Natural killer cell treated with Interleukin-12 subunit alpha and Interleukin-12 subunit beta and Interleukin-15 and Interleukin-18, amount 100 ng/mL, for 72 hours (primary cell): ENCODE measurements at regions not wholly inside any gene's neighbourhood (a gene's known extent, or its start where the extent isn't known, plus 50 kb on each side); places are given as distances from the start of the nearest gene placed in this dataset.
"Not testable (repeated sequence)": the region's sequence is repeated elsewhere in the genome, so short reads cannot be mapped to it uniquely, and the experiment has no call there.

Experiments
- ATAC-seq, 2 donors: fragments of 150-1000 bp; cut with Tn5 transposase in 1 of 2; sonication (Bioruptor Pico), chemical (Tn5 transposase) in 1 of 2; 2 replicates each; pipeline ENCODE4 v1.10.0; 2021
- DNase-seq: peaks from one replicate; pipeline ENCODE4 v3.0.0; 2022; ENCODE audit warnings: low spot score
- H3K27ac Mint-ChIP-seq, 2 donors: 1 replicate in 1 of 2; 2 replicates in 1 of 2; pipeline ENCODE4 v1.8.0; 2022; ENCODE audit warnings: mixed read lengths in 2 of 2, mild to moderate bottlenecking in 1 of 2, moderate library complexity in 1 of 2
- H3K27me3 Mint-ChIP-seq, 2 donors: 1 replicate in 1 of 2; 2 replicates in 1 of 2; pipeline ENCODE4 v1.8.0; 2022; ENCODE audit warnings: mixed read lengths in 2 of 2
- H3K36me3 Mint-ChIP-seq: one replicate; pipeline ENCODE4 v1.8.0; 2022; ENCODE audit warnings: mixed read lengths
- H3K4me1 Mint-ChIP-seq, 2 donors: 1 replicate in 1 of 2; 2 replicates in 1 of 2; pipeline ENCODE4 v1.8.0; 2022; ENCODE audit warnings: low read depth in 2 of 2, mixed read lengths in 2 of 2, mild to moderate bottlenecking in 1 of 2
- H3K4me3 Mint-ChIP-seq: one replicate; pipeline ENCODE4 v1.8.0; 2022; ENCODE audit warnings: mixed read lengths
- H3K9me3 Mint-ChIP-seq: 2 replicates; pipeline ENCODE4 v1.8.0; 2022; ENCODE audit warnings: mixed read lengths

DNA sequence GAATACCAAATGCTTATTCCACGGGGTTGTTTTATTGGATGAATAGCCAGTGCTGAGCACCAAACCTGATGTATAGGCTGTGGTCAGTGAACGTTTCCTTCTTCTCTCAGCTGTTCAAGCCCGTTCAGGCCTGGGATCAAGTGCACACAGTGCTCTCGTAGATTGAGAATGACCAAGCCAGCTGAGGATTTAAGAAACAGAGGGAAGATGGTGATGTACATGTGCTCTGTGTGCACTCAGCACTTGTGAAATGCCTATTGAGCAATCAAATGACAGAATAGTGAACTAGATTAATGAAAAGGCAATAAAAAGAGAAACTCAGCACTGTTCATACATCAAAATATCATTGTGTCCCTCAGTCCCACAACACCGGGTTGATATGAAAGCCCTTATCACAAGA is 302.5 kb downstream of the BMPER start:
- H3K4me1 Mint-ChIP-seq = no peaks in the 10 kb centered on the region
- ATAC-seq (no peak), DNase-seq (no peak)
- no peak overlapping the region for H3K27ac Mint-ChIP-seq
- H3K27me3 Mint-ChIP-seq = no peaks in the 10 kb centered on the region
- H3K4me3 Mint-ChIP-seq = no peak overlapping the region
- H3K36me3 Mint-ChIP-seq = no peaks in the 10 kb centered on the region
- H3K9me3 Mint-ChIP-seq = peaks cover 3% of the 10 kb centered on the region

DNA sequence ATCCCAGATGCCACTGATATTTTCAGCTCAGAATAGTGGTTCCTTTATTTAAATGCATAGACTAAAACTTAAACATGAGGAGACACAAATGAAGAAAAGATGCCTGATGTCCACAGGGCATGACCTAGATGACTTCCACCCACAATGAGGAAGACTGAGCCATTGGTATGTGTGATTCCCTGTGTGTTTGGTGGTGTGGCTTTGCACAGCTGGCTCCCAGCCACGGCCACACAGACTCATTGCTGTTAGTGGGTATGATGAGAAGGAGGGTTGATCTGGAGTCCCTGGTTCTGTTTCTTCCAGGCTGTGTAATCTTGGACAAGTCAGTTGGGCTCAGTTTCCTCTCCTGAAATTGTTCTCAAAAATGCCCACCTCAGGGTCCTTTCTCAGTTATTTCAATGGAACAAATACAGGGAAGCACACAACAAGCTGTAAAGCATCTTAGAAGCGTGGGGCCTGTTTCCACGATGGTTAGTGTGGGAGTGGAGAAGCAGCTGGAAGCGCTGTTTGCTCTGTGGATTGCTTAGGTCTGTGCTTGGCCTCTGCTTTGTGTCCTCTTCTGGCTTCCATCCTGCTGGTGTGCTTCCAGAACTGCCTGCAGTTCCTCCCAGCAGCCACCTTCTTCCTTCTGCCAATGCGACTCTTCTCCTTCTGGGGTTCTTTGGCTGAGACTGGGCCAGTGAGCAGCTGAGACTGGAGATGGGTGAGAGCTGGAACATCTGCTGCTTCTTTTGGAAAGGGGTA is 303.7 kb downstream of the BMPER start:
- Mint-ChIP-seq H3K27ac (no peak overlapping the region), H3K27me3 (no peaks in the 10 kb centered on the region), H3K36me3 (no peaks in the 10 kb centered on the region), H3K4me3 (no peak overlapping the region), H3K9me3 (peaks cover 3% of the 10 kb centered on the region), H3K4me1 (no peaks in the 10 kb centered on the region)
- DNase-seq (no peak), ATAC-seq (no peak)

DNA sequence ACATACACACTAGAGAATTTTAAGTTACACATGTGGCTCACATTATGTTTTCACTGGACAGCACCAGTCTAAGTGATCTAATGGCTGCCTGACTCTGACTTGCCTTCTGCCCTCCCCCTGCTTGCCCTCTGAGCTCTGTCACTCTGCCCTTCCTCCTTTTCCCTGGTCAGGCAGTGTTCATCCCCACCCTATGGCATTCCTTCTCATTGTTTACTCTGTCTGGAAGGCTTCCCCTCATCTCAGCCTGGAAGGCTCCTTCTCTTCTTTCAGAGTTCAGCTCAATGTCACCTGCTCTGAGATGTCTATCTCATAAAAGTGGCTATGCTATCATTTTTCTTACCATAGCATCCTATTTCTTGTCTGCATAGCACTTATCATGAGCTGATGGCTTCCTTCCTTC is 305.7 kb downstream of the BMPER start:
- H3K27ac Mint-ChIP-seq = no peak overlapping the region
- H3K9me3 Mint-ChIP-seq = peaks cover 3% of the 10 kb centered on the region
- no peaks in the 10 kb centered on the region for H3K36me3 Mint-ChIP-seq
- no peak for ATAC-seq
- H3K4me3 Mint-ChIP-seq = no peak overlapping the region
- DNase-seq = no peak
- no peaks in the 10 kb centered on the region for H3K4me1 Mint-ChIP-seq
- no peaks in the 10 kb centered on the region for H3K27me3 Mint-ChIP-seq

DNA sequence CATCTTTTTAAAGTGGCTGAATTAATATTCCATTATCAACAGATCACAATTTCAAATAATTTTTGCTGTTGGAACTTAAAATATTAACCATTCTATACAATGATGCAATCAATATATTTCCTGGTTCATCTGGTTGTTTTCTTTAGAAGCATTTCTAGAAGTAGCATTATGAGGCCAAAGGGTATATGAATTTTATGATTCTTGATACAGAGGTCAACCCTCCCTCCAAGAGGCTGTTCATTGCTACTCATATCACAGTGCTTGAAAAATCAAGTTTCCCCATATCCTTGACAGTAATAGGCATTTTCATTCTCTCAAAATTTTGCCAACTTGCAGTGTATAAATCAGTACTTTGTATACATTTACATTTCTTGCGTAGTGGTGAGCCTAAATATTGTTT is 312.6 kb downstream of the BMPER start:
- no peaks in the 10 kb centered on the region for H3K27me3 Mint-ChIP-seq
- no peaks in the 10 kb centered on the region for H3K4me1 Mint-ChIP-seq
- no peak overlapping the region for H3K4me3 Mint-ChIP-seq
- H3K9me3 Mint-ChIP-seq = peaks cover 12% of the 10 kb centered on the region
- H3K27ac Mint-ChIP-seq = no peak overlapping the region
- no peaks in the 10 kb centered on the region for H3K36me3 Mint-ChIP-seq
- DNase-seq = no peak
- no peak for ATAC-seq

DNA sequence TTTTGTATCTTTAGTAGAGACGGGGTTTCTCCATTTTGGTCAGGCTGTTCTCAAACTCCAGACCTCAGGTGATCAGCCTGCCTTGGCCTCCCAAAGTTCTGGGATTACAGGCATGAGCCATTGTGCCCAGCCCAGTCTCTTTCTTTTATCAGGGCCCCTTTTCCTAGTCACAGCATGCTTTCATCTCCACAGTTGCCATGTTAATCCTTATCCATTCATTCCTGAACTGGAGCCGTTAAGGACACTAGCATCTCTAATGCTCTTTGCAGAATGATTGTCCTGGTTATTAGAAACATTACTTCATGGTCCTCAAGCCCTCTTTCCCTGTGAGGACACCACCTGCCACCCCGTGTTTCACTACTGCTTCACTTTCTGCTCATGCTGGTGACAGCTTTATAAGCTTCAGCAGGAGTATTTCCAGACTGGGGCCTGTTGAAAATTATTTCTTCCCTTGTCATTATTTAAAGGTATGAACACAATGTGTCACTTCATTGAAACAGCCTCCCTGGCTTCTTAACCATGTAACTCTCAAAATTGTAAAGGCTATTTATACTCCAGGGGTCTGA is 313.9 kb downstream of the BMPER start:
- ATAC-seq (no peak), DNase-seq (no peak)
- Mint-ChIP-seq H3K36me3 (no peaks in the 10 kb centered on the region), H3K4me1 (no peaks in the 10 kb centered on the region), H3K4me3 (no peak overlapping the region), H3K27me3 (no peaks in the 10 kb centered on the region), H3K27ac (no peak overlapping the region), H3K9me3 (peaks cover 12% of the 10 kb centered on the region)

DNA sequence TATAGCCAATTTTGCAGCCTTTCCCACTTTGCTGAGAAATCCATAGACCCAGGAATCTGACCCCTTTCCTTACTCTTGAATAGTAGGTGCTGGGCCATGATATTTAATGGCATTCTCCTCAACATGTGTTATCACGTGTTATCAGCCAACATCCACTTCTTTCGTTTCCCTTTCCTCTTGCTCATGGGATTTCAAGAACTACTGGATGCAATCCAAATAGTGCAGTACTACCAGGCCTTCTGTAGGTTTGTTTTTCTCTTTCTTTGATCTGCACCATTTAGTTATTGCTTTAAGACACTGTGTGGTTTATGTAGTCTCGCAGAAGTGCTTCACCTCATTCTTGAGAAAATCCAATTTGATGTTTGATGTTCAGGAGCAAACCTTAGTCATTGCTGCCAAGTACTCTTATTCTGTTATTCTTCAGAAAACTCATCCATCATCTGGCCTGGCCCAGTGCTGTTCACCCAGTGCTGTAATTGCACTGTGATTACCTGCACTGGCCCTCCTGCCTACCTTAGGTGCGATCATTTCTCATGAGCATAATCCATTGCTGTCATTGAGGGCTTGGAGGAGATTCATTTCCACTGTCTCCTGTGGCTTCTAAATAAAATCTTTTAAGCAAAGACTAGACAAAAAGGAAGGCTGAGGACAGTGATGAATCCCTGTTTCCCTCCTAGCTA is 315.3 kb downstream of the BMPER start:
- H3K9me3 Mint-ChIP-seq = peaks cover 17% of the 10 kb centered on the region
- H3K27me3 Mint-ChIP-seq = no peaks in the 10 kb centered on the region
- H3K27ac Mint-ChIP-seq = no peak overlapping the region
- H3K36me3 Mint-ChIP-seq = no peaks in the 10 kb centered on the region
- H3K4me1 Mint-ChIP-seq = no peaks in the 10 kb centered on the region
- H3K4me3 Mint-ChIP-seq = no peak overlapping the region
- ATAC-seq (no peak), DNase-seq (no peak)

DNA sequence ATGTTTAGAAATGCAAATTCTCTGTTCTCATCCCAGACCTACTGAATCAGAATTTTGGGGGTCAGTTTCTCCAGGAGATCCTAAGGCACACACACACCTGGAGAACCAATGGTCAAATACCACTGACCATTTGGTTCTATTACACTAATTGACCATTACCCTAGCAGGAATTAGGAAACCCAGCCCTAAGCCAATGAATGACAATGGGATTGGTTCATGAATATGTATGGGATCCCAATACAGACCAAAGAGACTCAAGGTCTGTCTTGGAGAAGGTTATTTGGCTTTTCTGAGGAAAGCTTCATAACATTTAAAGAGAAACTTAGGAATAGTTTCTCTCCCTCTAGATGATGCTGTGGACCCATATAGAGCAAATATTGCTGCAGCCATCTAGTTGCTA is 317.0 kb downstream of the BMPER start:
- H3K4me3 Mint-ChIP-seq = no peak overlapping the region
- no peak overlapping the region for H3K27ac Mint-ChIP-seq
- ATAC-seq = no peak
- H3K27me3 Mint-ChIP-seq = no peaks in the 10 kb centered on the region
- peaks cover 12% of the 10 kb centered on the region for H3K9me3 Mint-ChIP-seq
- DNase-seq = no peak
- H3K4me1 Mint-ChIP-seq = no peaks in the 10 kb centered on the region
- H3K36me3 Mint-ChIP-seq = no peaks in the 10 kb centered on the region

DNA sequence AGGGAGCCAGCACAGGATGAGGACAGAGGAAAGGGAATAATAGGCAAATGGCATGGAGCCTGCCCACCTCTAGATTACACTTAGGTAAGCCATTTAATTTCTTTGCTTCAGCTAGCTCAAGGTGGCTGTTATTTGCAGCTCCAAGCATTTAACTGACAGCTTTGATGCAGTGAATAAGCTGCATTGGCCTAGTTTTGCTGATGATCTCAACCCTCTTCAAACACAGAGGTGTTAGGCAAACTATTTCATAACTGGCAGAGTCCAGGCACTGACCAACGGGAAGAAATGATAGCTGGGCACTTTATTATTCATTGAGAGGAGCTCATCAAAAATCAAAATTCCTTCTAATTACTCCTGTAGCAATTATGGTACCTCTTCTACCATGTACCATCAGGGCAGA is 317.4 kb downstream of the BMPER start:
- DNase-seq (no peak), ATAC-seq (no peak)
- peaks cover 12% of the 10 kb centered on the region for H3K9me3 Mint-ChIP-seq
- no peak overlapping the region for H3K4me3 Mint-ChIP-seq
- no peaks in the 10 kb centered on the region for H3K27me3 Mint-ChIP-seq
- no peaks in the 10 kb centered on the region for H3K36me3 Mint-ChIP-seq
- H3K27ac Mint-ChIP-seq = no peak overlapping the region
- no peaks in the 10 kb centered on the region for H3K4me1 Mint-ChIP-seq

DNA sequence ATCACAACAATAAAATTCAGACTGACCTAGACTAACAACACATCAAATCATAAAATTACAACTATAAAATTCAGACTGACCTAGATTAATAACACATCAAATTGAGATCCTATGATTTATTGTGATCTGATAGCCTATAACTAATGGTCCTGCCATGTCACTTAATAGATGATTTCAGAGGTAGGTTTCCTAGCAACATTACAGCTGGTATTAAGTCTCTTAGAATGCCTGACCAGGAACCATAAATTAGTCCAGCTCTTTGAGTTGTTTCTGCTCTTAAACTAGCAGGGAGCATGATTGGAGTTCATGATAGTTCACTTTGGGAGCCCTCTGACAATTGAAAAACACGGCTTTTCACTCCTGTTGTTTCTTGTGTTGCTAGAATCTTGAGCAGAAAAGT is 318.9 kb downstream of the BMPER start:
- H3K4me3 Mint-ChIP-seq = no peak overlapping the region
- peaks cover 12% of the 10 kb centered on the region for H3K9me3 Mint-ChIP-seq
- ATAC-seq = no peak
- DNase-seq = no peak
- H3K27ac Mint-ChIP-seq = no peak overlapping the region
- H3K36me3 Mint-ChIP-seq = no peaks in the 10 kb centered on the region
- H3K4me1 Mint-ChIP-seq = no peaks in the 10 kb centered on the region
- no peaks in the 10 kb centered on the region for H3K27me3 Mint-ChIP-seq

DNA sequence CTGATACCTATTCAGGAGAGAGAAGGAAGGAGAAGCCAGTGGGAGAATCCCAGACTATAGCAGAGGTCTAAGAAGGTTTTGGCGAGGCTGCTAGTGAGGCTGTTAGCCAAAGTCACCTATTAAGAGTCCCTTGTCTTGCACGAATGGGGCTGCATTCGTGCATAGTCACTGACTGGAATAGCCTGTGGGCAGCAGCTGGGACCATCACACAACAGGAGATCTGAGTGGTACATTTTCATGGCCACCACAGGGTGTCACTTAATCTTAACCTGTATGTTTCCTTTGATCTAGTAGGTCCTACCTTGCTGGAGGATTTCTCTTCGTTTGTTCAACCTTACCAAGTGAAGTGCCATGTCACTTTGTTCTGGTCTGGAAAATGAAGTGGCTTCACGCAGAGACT is 319.9 kb downstream of the BMPER start:
- Mint-ChIP-seq H3K4me3 (no peak overlapping the region), H3K27me3 (no peaks in the 10 kb centered on the region), H3K4me1 (no peaks in the 10 kb centered on the region), H3K27ac (no peak overlapping the region), H3K9me3 (peaks cover 10% of the 10 kb centered on the region), H3K36me3 (no peaks in the 10 kb centered on the region)
- no peak for ATAC-seq
- no peak for DNase-seq

DNA sequence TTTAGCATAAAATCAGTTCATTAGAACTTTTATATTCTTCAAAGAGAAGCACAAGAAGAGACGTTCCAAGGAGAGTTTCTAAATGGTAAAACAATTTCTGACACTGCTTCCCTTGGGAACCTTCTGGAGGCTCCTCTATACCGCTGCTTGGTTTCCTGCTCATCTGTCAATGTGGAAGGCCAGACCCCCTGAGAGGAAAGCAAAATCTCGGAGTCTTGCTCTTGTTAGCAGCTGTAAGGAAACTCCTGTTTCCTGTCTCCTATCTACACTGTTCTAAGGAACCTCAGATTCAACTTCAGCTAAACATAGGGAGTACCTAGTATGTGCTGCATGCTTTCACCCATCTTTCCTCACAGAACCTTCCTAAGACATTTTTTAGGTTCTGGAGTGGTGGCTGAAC is 322.2 kb downstream of the BMPER start:
- Mint-ChIP-seq H3K27ac (no peak overlapping the region), H3K4me3 (no peak overlapping the region), H3K9me3 (peaks cover 8% of the 10 kb centered on the region), H3K4me1 (no peaks in the 10 kb centered on the region), H3K27me3 (no peaks in the 10 kb centered on the region), H3K36me3 (no peaks in the 10 kb centered on the region)
- DNase-seq (no peak), ATAC-seq (no peak)

DNA sequence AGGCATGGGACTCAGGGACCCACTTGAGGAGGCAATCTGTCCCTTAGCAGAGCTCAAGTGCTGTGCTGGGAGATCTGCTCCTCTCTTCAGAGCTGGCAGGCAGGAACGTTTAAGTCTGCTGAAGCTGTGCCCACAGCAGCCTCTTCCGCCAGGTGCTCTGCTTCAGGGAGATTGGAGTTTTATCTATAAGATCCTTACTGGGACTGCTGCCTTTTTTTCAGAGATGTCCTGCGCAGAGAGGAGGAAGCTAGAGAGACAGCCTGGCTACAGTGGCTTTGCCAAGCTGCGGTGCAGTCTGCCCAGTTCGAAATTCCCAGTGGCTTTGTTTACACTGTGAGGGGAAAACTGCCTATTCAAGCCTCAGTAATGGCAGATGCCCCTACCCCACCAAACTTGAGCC is 329.8 kb downstream of the BMPER start:
- H3K9me3 Mint-ChIP-seq = peaks cover 11% of the 10 kb centered on the region
- H3K27me3 Mint-ChIP-seq, H3K27ac Mint-ChIP-seq, DNase-seq, H3K36me3 Mint-ChIP-seq, H3K4me1 Mint-ChIP-seq, H3K4me3 Mint-ChIP-seq, ATAC-seq: not testable (repeated sequence)

DNA sequence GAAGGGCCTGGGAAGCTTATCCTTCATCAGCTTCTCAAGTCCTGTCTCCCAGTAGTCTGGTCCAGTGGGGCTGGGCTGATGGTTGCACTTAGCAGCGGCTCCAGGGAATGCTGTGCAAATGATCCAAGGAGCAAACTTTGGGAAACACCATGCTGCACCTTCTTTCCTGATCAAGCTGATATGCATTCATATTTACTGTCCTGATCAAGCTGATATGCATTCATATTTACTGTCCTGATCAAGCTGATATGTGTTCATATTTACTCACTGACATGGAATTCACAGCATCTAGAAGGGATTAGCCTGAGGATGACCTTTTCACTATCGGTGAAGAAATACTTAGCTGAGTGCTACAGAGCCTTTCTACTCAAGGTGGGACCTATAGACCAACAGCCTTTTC is 330.7 kb downstream of the BMPER start:
- Mint-ChIP-seq H3K27ac (no peak overlapping the region), H3K9me3 (peaks cover 11% of the 10 kb centered on the region)

DNA sequence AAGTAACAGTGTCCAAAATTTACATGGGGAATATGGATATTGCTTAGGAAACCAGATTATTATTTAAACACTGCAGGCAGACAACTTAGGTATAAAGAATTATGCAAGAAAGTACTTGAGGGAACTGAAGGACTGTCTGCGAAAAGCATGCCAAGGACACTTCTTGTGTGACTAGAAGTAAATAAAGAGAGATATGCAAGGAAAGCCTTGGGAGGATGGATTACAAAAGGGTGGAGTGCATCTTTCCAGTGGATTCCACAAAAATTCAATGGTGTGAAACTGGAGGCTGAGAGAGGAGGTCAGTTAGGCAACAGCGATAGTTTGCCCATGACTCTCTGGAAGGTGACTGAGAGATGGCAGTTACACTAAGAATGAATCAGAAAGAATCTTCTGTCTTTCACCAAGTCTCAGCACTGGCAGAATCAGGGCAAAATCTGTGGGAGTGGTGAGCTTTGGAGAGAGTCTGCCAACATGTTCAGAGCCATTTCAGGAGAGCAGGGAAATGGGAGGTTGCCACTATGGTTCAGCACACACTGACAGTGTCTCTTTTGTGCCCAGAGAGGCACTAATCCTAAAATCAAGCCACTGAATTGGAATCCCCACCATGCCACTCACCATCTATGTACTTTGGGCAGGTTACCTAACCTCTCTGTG is 331.6 kb downstream of the BMPER start:
- ATAC-seq = no peak
- Mint-ChIP-seq H3K4me1 (no peaks in the 10 kb centered on the region), H3K27me3 (peaks cover 0 to 7% of the 10 kb centered on the region in 2 donors), H3K27ac (no peak overlapping the region), H3K36me3 (no peaks in the 10 kb centered on the region), H3K4me3 (no peak overlapping the region), H3K9me3 (peaks cover 8% of the 10 kb centered on the region)
- no peak for DNase-seq

More for the DNA sequence above, 330.7 kb downstream of the BMPER start:
- ATAC-seq (no peak), DNase-seq (no peak)
- Mint-ChIP-seq H3K36me3 (no peaks in the 10 kb centered on the region), H3K4me1 (no peaks in the 10 kb centered on the region), H3K4me3 (no peak overlapping the region), H3K27me3 (peaks cover 0 to 7% of the 10 kb centered on the region in 2 donors)
